ENCODE measurements at regions not wholly inside any gene's neighbourhood (a gene's known extent, or its start where the extent isn't known, plus 50 kb on each side); places are given as distances from the start of the nearest gene placed in this dataset.

GRCh38 chr2:176482107-176482506 is 212.9 kb downstream of the MTX2 start:
- CTCF ChIA-PET: no interaction called here
- Histone ChIP-seq H3K4me2 (no peak overlapping the region), H3K36me3 (ENCODE audit: low read depth) (no peaks in the 10 kb centered on the region), H3F3A (ENCODE audit: insufficient read depth, low read depth) (no peaks in the 10 kb centered on the region), H3K9me2 (ENCODE audit: insufficient read depth) (0 out of 2 replicates have a peak, but pooled peaks cover 5% of the 10 kb centered on the region), H3K27ac (no peak overlapping the region), H3K79me2 (ENCODE audit: low read depth) (no peaks in the 10 kb centered on the region), H3K9me3 (ENCODE audit: insufficient read depth, low read depth) (no peaks in the 10 kb centered on the region), H3K4me3 (no peak overlapping the region), H4K20me1 (ENCODE audit: insufficient read depth) (no peaks in the 10 kb centered on the region), H3K27me3 (ENCODE audit: insufficient read depth, low read depth) (peaks cover 5% of the 10 kb centered on the region), H3K4me1 (replicated peaks; ENCODE audit: insufficient read depth) (no peaks in the 10 kb centered on the region), H2AFZ (no peak overlapping the region)
- POLR2A ChIA-PET (ENCODE audit: unreplicated experiment): interaction anchor here (0.6 kb wide), 1 partner anchor 184 kb away, joined by 6 read pairs; no protein-coding TSS in a partner anchor
- no peak for DNase-seq
- BruUV-seq (replicated peaks): no TSS peak
- no peak for TF ChIP-seq CTCF (conservative IDR thresholded peaks at IDR 0.05)
- no peak for TF ChIP-seq EZH2 (IDR thresholded peaks at IDR 0.05; ENCODE audit: low read depth)
- intact Hi-C loops (cut with micrococcal nuclease; ENCODE audit: unreplicated experiment): no loop called here

GRCh38 chr2:176483476-176483875 is 214.2 kb downstream of the MTX2 start:
- intact Hi-C loops (cut with micrococcal nuclease; ENCODE audit: unreplicated experiment): no loop called here
- Histone ChIP-seq H3K9me3 (ENCODE audit: insufficient read depth, low read depth) (no peaks in the 10 kb centered on the region), H3K27ac (no peak overlapping the region), H3K79me2 (ENCODE audit: low read depth) (no peaks in the 10 kb centered on the region), H3K36me3 (ENCODE audit: low read depth) (no peaks in the 10 kb centered on the region), H3K4me3 (no peak overlapping the region), H3K27me3 (ENCODE audit: insufficient read depth, low read depth) (peaks cover 5% of the 10 kb centered on the region), H3K4me2 (no peak overlapping the region), H3K9me2 (ENCODE audit: insufficient read depth) (0 out of 2 replicates have a peak, but pooled peaks cover 5% of the 10 kb centered on the region), H2AFZ (no peak overlapping the region), H3F3A (ENCODE audit: insufficient read depth, low read depth) (no peaks in the 10 kb centered on the region), H4K20me1 (ENCODE audit: insufficient read depth) (no peaks in the 10 kb centered on the region), H3K4me1 (replicated peaks; ENCODE audit: insufficient read depth) (no peaks in the 10 kb centered on the region)
- TF ChIP-seq CTCF (conservative IDR thresholded peaks at IDR 0.05): no peak
- no peak for TF ChIP-seq EZH2 (IDR thresholded peaks at IDR 0.05; ENCODE audit: low read depth)
- no TSS peak for BruUV-seq (replicated peaks)
- ChIA-PET POLR2A (ENCODE audit: unreplicated experiment) (no interaction called here), CTCF (no interaction called here)
- DNase-seq: no peak

GRCh38 chr2:176483901-176484568 is 214.8 kb downstream of the MTX2 start:
- ChIA-PET POLR2A (ENCODE audit: unreplicated experiment) (no interaction called here), CTCF (no interaction called here)
- Histone ChIP-seq H3K4me1 (replicated peaks; ENCODE audit: insufficient read depth) (no peaks in the 10 kb centered on the region), H2AFZ (no peak overlapping the region), H3K9me2 (ENCODE audit: insufficient read depth) (0 out of 2 replicates have a peak, but pooled peaks cover 5% of the 10 kb centered on the region), H3K27me3 (ENCODE audit: insufficient read depth, low read depth) (peaks cover 5% of the 10 kb centered on the region), H3K4me2 (no peak overlapping the region), H3K9me3 (ENCODE audit: insufficient read depth, low read depth) (no peaks in the 10 kb centered on the region), H3K79me2 (ENCODE audit: low read depth) (no peaks in the 10 kb centered on the region), H3K36me3 (ENCODE audit: low read depth) (no peaks in the 10 kb centered on the region), H3K4me3 (no peak overlapping the region), H4K20me1 (ENCODE audit: insufficient read depth) (no peaks in the 10 kb centered on the region), H3F3A (ENCODE audit: insufficient read depth, low read depth) (no peaks in the 10 kb centered on the region), H3K27ac (no peak overlapping the region)
- BruUV-seq (replicated peaks): no TSS peak
- no peak for DNase-seq
- TF ChIP-seq EZH2 (IDR thresholded peaks at IDR 0.05; ENCODE audit: low read depth) (no peak), CTCF (conservative IDR thresholded peaks at IDR 0.05) (no peak)
- intact Hi-C loops (cut with micrococcal nuclease; ENCODE audit: unreplicated experiment): no loop called here

All from PC-9 (cell line).